Immature natural killer cell (primary cell): ENCODE measurements at regions not wholly inside any gene's neighbourhood (a gene's known extent, or its start where the extent isn't known, plus 50 kb on each side); places are given as distances from the start of the nearest gene placed in this dataset.
A peak's percentile ranks its signal among the peaks of the same experiment; 100 is the strongest.

ENCODE experiments used
- DNase-seq, 3 donors: peaks; one replicate each; pipeline ENCODE4 v3.0.0; 2022; ENCODE audit warnings: mixed read lengths in 1 of 3
- H3K27ac Mint-ChIP-seq, 6 donors: one replicate each; pipeline ENCODE4 v1.8.0; 2020; ENCODE audit warnings: mixed read lengths in 6 of 6, mild to moderate bottlenecking in 5 of 6, inconsistent platforms in 4 of 6, moderate library complexity in 3 of 6
- H3K27me3 Mint-ChIP-seq, 3 donors: one replicate each; pipeline ENCODE4 v1.8.0; 2020 to 2021; ENCODE audit warnings: low read depth in 3 of 3, mild to moderate bottlenecking in 3 of 3, mixed read lengths in 3 of 3, moderate library complexity in 3 of 3, inconsistent platforms in 1 of 3
- H3K36me3 Mint-ChIP-seq, 3 donors: one replicate each; pipeline ENCODE4 v1.8.0; 2020; ENCODE audit warnings: mixed read lengths in 3 of 3, inconsistent platforms in 2 of 3, mild to moderate bottlenecking in 2 of 3
- H3K4me1 Mint-ChIP-seq, 2 donors: one replicate each; pipeline ENCODE4 v1.8.0; 2020; ENCODE audit warnings: inconsistent platforms in 2 of 2, mild to moderate bottlenecking in 2 of 2, mixed read lengths in 2 of 2, moderate library complexity in 1 of 2
- H3K4me3 Mint-ChIP-seq, 5 donors: one replicate each; pipeline ENCODE4 v1.8.0; 2020; ENCODE audit warnings: mild to moderate bottlenecking in 5 of 5, mixed read lengths in 5 of 5, inconsistent platforms in 3 of 5, moderate library complexity in 3 of 5
- H3K9me3 Mint-ChIP-seq, 6 donors: one replicate each; pipeline ENCODE4 v1.8.0; 2020; ENCODE audit warnings: mild to moderate bottlenecking in 6 of 6, mixed read lengths in 6 of 6, inconsistent platforms in 4 of 6, moderate library complexity in 3 of 6

DNA sequence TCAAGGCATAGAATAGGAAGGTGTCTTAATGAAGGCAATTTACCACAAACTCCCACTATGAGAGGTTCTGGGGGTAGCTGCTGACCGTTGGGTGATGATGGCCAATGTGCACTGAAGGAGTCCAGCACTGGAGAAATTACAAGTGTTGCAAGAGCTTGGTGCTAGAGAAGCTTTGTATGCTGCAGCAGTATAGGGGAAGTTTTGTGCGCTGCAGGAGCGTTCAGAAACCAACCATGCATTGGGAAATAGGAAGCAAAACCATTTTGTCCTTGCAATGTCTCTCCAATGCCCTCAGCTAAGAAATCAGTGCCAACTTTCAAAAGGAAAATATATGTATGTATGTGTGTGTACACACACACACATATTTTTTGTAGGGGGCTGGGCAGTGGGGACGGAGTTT lies 441.6 kb upstream of the NAALADL2 start:
- H3K27ac Mint-ChIP-seq, result no peak overlapping the region
- DNase-seq, result no peak
- peaks cover 0 to 27% (median 4%) of the 10 kb centered on the region in 6 donors for H3K9me3 Mint-ChIP-seq
- peaks cover 0 to 2% (median 0%) of the 10 kb centered on the region in 3 donors for H3K27me3 Mint-ChIP-seq
- no peaks in the 10 kb centered on the region for H3K36me3 Mint-ChIP-seq
- H3K4me1 Mint-ChIP-seq, result no peaks in the 10 kb centered on the region
- H3K4me3 Mint-ChIP-seq, result no peak overlapping the region

- Mint-ChIP-seq H3K36me3 (no peaks in the 10 kb centered on the region), H3K4me1 (no peaks in the 10 kb centered on the region), H3K9me3 (peaks cover 0 to 22% (median 5%) of the 10 kb centered on the region in 6 donors), H3K4me3 (no peak overlapping the region), H3K27me3 (peaks cover 0 to 2% (median 0%) of the 10 kb centered on the region in 3 donors), H3K27ac (no peak overlapping the region)
- DNase-seq, result no peak
Observed at GRCh38 chr3:174419216-174419615, 439.9 kb upstream of the NAALADL2 start.

- DNase-seq, result no peak
- H3K9me3 Mint-ChIP-seq, result peaks cover 0 to 16% (median 6%) of the 10 kb centered on the region in 6 donors
- no peaks in the 10 kb centered on the region for H3K36me3 Mint-ChIP-seq
Observed at GRCh38 chr3:174423936-174424335, 435.2 kb upstream of the NAALADL2 start.

GRCh38 chr3:174424656-174425055 lies 434.5 kb upstream of the NAALADL2 start:
- H3K4me3 Mint-ChIP-seq, result no peak overlapping the region
- H3K27me3 Mint-ChIP-seq, result peaks cover 0 to 1% (median 0%) of the 10 kb centered on the region in 3 donors
- no peak overlapping the region for H3K27ac Mint-ChIP-seq
- H3K9me3 Mint-ChIP-seq, result peaks cover 0 to 17% (median 4%) of the 10 kb centered on the region in 6 donors
- DNase-seq, result no peak
- H3K36me3 Mint-ChIP-seq, result no peaks in the 10 kb centered on the region
- no peaks in the 10 kb centered on the region for H3K4me1 Mint-ChIP-seq

More at GRCh38 chr3:174423936-174424335, 435.2 kb upstream of the NAALADL2 start:
- peaks cover 0 to 1% (median 0%) of the 10 kb centered on the region in 3 donors for H3K27me3 Mint-ChIP-seq
- no peak overlapping the region for H3K27ac Mint-ChIP-seq
- H3K4me1 Mint-ChIP-seq, result no peaks in the 10 kb centered on the region
- H3K4me3 Mint-ChIP-seq, result no peak overlapping the region

GRCh38 chr3:174425422-174425821 lies 433.7 kb upstream of the NAALADL2 start:
- peaks cover 0 to 17% (median 4%) of the 10 kb centered on the region in 6 donors for H3K9me3 Mint-ChIP-seq
- H3K36me3 Mint-ChIP-seq, result no peaks in the 10 kb centered on the region
- DNase-seq, result no peak
- no peak overlapping the region for H3K4me3 Mint-ChIP-seq
- H3K27ac Mint-ChIP-seq, result no peak overlapping the region
- no peaks in the 10 kb centered on the region for H3K4me1 Mint-ChIP-seq
- H3K27me3 Mint-ChIP-seq, result peaks cover 0 to 1% (median 0%) of the 10 kb centered on the region in 3 donors

- Mint-ChIP-seq H3K36me3 (no peaks in the 10 kb centered on the region), H3K4me1 (no peaks in the 10 kb centered on the region), H3K27me3 (no peaks in the 10 kb centered on the region), H3K27ac (no peak overlapping the region), H3K9me3 (peaks cover 0 to 21% (median 4%) of the 10 kb centered on the region in 6 donors), H3K4me3 (no peak overlapping the region)
- no peak for DNase-seq
Observed at GRCh38 chr3:174430986-174431385, 428.1 kb upstream of the NAALADL2 start.

- DNase-seq, result no peak
- Mint-ChIP-seq H3K27me3 (no peaks in the 10 kb centered on the region), H3K4me1 (no peaks in the 10 kb centered on the region), H3K4me3 (no peak overlapping the region), H3K36me3 (no peaks in the 10 kb centered on the region), H3K27ac (no peak overlapping the region), H3K9me3 (peaks cover 2 to 24% (median 5%) of the 10 kb centered on the region in 6 donors)
Observed at GRCh38 chr3:174431717-174432116, 427.4 kb upstream of the NAALADL2 start.

DNA sequence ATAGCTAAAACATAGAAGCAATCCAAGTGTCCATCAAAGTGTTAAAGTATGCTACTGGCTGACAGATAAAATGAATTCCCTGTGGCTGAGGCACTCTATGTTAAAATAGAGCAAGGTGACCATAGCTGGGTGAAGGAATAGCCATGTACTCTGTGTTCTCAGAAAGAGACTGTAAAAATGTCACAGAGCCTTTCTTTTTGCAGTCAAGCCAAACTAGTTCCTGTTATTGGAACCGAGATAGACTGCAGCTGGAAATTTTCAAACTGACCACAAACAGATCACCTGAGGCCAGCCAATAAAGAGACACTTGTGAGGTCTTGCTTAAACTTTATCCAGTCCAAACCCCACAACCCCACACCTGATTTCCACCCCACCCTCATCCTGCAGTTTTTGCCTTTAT lies 422.8 kb upstream of the NAALADL2 start:
- H3K27ac Mint-ChIP-seq, result no peak overlapping the region
- H3K4me1 Mint-ChIP-seq, result peaks cover 1 to 8% of the 10 kb centered on the region in 2 donors
- H3K4me3 Mint-ChIP-seq, result no peak overlapping the region
- DNase-seq, result no peak
- peaks cover 4 to 17% (median 8%) of the 10 kb centered on the region in 6 donors for H3K9me3 Mint-ChIP-seq
- no peaks in the 10 kb centered on the region for H3K36me3 Mint-ChIP-seq
- H3K27me3 Mint-ChIP-seq, result peaks cover 0 to 2% (median 0%) of the 10 kb centered on the region in 3 donors

DNA sequence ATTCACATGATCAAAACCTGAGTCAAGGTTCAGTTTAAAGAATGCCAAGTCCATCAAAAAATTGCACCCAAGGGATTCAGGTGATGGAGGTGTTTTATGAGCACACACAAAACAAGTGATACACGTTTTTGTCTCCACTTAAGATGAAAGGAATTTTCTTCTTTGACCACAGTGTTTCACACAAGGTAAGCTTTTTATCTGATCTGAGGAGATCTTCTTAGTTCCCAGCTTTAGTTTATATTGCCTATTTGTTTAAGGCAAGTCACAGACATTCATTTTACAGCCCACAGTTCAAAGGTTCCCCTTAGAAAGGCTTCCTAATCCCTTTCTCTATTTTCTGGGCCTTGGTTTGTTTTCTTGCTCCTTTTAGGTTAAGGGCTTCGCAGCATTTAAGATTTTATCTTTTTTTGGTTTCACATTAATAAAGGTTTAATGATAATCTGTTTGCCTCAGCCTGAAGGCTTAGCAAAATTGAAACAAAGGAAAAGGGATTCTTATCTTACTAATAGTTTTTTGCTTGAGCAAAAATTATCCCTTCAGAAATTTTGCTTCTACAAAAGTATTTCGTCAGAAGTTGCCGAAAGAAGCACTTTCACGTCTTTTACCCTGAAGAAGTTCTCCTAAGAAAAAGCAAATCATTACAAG lies 420.5 kb upstream of the NAALADL2 start:
- Mint-ChIP-seq H3K27ac (no peak overlapping the region), H3K9me3 (peaks cover 6 to 21% (median 9%) of the 10 kb centered on the region in 6 donors), H3K4me3 (no peak overlapping the region), H3K36me3 (peaks cover 0 to 2% (median 0%) of the 10 kb centered on the region in 3 donors), H3K4me1 (peaks cover 5 to 15% of the 10 kb centered on the region in 2 donors), H3K27me3 (peaks cover 0 to 2% (median 2%) of the 10 kb centered on the region in 3 donors)
- DNase-seq, result no peak

- H3K4me3 Mint-ChIP-seq, result peak overlapping the region; percentile 8 to 76 (median 63)
- H3K27me3 Mint-ChIP-seq, result peaks cover 0 to 2% (median 2%) of the 10 kb centered on the region in 3 donors
- no peak overlapping the region for H3K27ac Mint-ChIP-seq
- peaks cover 5 to 21% (median 6%) of the 10 kb centered on the region in 6 donors for H3K9me3 Mint-ChIP-seq
- no peak for DNase-seq
- peaks cover 0 to 2% (median 0%) of the 10 kb centered on the region in 3 donors for H3K36me3 Mint-ChIP-seq
- peaks cover 5 to 15% of the 10 kb centered on the region in 2 donors for H3K4me1 Mint-ChIP-seq
Observed at GRCh38 chr3:174439331-174440252, 419.5 kb upstream of the NAALADL2 start.

GRCh38 chr3:174440253-174440701 lies 418.9 kb upstream of the NAALADL2 start:
- H3K9me3 Mint-ChIP-seq, result peaks cover 5 to 21% (median 6%) of the 10 kb centered on the region in 6 donors
- H3K4me3 Mint-ChIP-seq, result peak overlapping the region; percentile 64 to 81 (median 76)
- H3K27ac Mint-ChIP-seq, result no peak overlapping the region
- H3K27me3 Mint-ChIP-seq, result peaks cover 0 to 2% (median 2%) of the 10 kb centered on the region in 3 donors
- no peak for DNase-seq
- H3K36me3 Mint-ChIP-seq, result peaks cover 0 to 2% (median 0%) of the 10 kb centered on the region in 3 donors
- peaks cover 5 to 15% of the 10 kb centered on the region in 2 donors for H3K4me1 Mint-ChIP-seq

DNA sequence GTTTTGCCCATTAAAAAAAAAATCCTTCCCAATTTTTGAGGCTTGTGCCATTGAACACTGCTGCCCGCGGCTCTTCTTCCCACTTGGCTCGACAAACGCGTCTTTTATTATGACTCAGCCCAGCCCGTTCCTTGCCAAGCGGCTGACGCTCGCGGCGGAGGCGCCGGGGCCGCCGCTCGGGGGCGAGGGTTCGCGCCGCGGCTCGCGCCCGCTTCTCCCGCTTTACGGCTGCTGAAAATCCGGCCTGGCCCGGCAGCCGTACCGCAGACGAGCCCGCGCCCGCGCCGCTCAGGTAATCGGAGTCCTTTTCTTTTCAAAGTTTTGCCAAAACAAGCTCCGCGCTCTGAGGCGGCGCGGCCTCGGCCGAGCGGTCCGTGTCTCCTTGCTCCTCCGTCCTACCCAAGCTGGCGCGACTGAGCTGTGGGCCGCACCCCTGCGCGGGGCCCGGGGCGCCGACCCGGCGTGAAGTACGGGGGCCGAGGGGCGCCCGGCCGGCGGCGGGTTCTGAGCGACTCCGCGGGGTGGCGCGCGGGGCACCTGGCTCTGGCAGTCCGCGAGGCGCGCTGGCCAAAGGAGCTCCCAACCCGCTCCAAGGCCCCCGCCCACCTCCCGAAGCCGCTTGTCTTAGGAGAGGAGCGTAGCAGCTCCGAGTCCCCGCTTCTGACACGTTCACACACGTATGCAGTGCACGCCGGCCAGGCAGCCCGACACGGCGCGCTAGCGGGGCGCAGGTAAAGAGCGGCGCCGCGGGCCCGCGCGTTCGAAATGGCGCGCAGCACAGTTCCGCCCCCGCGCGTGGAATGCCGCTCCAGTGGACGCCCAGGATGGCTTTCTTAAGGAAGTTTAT lies 418.2 kb upstream of the NAALADL2 start:
- peak; percentile 47 to 52 (median 49) for DNase-seq
- Mint-ChIP-seq H3K36me3 (peaks cover 0 to 2% (median 0%) of the 10 kb centered on the region in 3 donors), H3K9me3 (peaks cover 5 to 21% (median 6%) of the 10 kb centered on the region in 6 donors), H3K27me3 (peaks cover 0 to 2% (median 2%) of the 10 kb centered on the region in 3 donors), H3K27ac (no peak overlapping the region), H3K4me3 (peak overlapping the region; percentile 78 to 86 (median 82)), H3K4me1 (peaks cover 5 to 15% of the 10 kb centered on the region in 2 donors)
